B cell (primary cell): ENCODE measurements at regions not wholly inside any gene's neighbourhood (a gene's known extent, or its start where the extent isn't known, plus 50 kb on each side); places are given as distances from the start of the nearest gene placed in this dataset.

Source experiments
- ATAC-seq: fragments of 200-7000 bp; cut with Tn5 transposase; one replicate; pipeline ENCODE4 v1.10.0; 2021; ENCODE audit warnings: low read depth, mild to moderate bottlenecking, moderate number of reproducible peaks, moderate library complexity
- CTCF ChIA-PET: fragments of 350-600 bp; sonication (Branson Sonifier 250); formaldehyde crosslinking; loops from one replicate; lab custom pipeline; 2021; ENCODE audit warnings: antibody characterized with exemption, inconsistent platforms; lab: Charles Lee
- POLR2A ChIA-PET: fragments of 350-600 bp; sonication (Branson Sonifier 250); formaldehyde crosslinking; loops from one replicate; lab custom pipeline; 2021; ENCODE audit warnings: antibody characterized with exemption; lab: Charles Lee
- DNase-seq: peaks from one replicate; pipeline ENCODE4 v3.0.0; 2013
- H2AFZ ChIP-seq: 2 replicates; pipeline ENCODE4 v1.6.1; 2012; ENCODE audit warnings: mild to moderate bottlenecking, low read depth, low read length; ENCODE audit not compliant: insufficient read depth, poor library complexity, severe bottlenecking
- H3K27ac ChIP-seq, 2 donors: 1 replicate in 1 of 2; 2 replicates in 1 of 2; pipeline ENCODE4 v1.5.1; 2012 to 2013; ENCODE audit warnings: low read length in 2 of 2, mild to moderate bottlenecking in 2 of 2, moderate library complexity in 1 of 2
- H3K27me3 ChIP-seq, 4 experiments: fragments of 200-600 bp in 1 of 4; sonication (generic) in 1 of 4; replicated peaks in 1 of 4; 1 replicate in 2 of 4; 2 replicates in 2 of 4; pipeline versions ENCODE4 v1.6.1 to v1.7.0; 2013 to 2016; ENCODE audit warnings: low read length in 3 of 4, mild to moderate bottlenecking in 2 of 4, mixed read lengths in 1 of 4, moderate library complexity in 1 of 4; ENCODE audit not compliant: insufficient read depth in 4 of 4, control insufficient read depth in 3 of 4; ENCODE audit errors: control extremely low read depth in 1 of 4
- H3K36me3 ChIP-seq, 2 experiments: replicated peaks in 1 of 2; 1 replicate in 1 of 2; 2 replicates in 1 of 2; pipeline versions ENCODE4 v1.6.1 to v1.7.1; 2013; ENCODE audit warnings: low read length in 1 of 2; ENCODE audit not compliant: insufficient read depth in 2 of 2, control insufficient read depth in 1 of 2; ENCODE audit errors: control extremely low read depth in 1 of 2, extremely low read depth in 1 of 2
- H3K4me1 ChIP-seq, 2 donors: fragments of 200-600 bp in 1 of 2; sonication (generic) in 1 of 2; 1 replicate in 1 of 2; 2 replicates in 1 of 2; pipeline versions ENCODE4 v1.5.1 to v1.6.1; 2013 to 2017; ENCODE audit warnings: low read length in 2 of 2; ENCODE audit not compliant: control insufficient read depth in 2 of 2, insufficient read depth in 2 of 2
- H3K4me2 ChIP-seq: replicated peaks from 2 replicates; pipeline ENCODE3; 2012; ENCODE audit warnings: mild to moderate bottlenecking, low read depth, low read length; ENCODE audit not compliant: poor library complexity, severe bottlenecking
- H3K4me3 ChIP-seq, 5 experiments: fragments of 200-600 bp in 1 of 5; sonication (generic) in 1 of 5; 1 replicate in 3 of 5; 2 replicates in 2 of 5; pipeline versions ENCODE4 v1.5.1 to v1.7.0; 2011 to 2016; ENCODE audit warnings: low read length in 4 of 5, mild to moderate bottlenecking in 4 of 5, low read depth in 2 of 5, control low read depth in 1 of 5, moderate library complexity in 1 of 5; ENCODE audit not compliant: insufficient read depth in 1 of 5; ENCODE audit errors: control extremely low read depth in 1 of 5, extremely low read depth in 1 of 5
- H3K79me2 ChIP-seq: fragments of 200-600 bp; sonication (generic); one replicate; pipeline ENCODE4 v1.6.0; 2016; ENCODE audit warnings: low read length; ENCODE audit not compliant: control insufficient read depth, insufficient read depth
- H3K9ac ChIP-seq: fragments of 200-600 bp; sonication (generic); 2 replicates; pipeline ENCODE4 v1.6.1; 2017; ENCODE audit warnings: mild to moderate bottlenecking, low read length, moderate library complexity
- H3K9me3 ChIP-seq, 3 donors: one replicate each; pipeline versions ENCODE4 v1.6.1 to v1.7.1; 2013; ENCODE audit warnings: low read length in 2 of 3; ENCODE audit not compliant: control insufficient read depth in 2 of 3, insufficient read depth in 1 of 3; ENCODE audit errors: control extremely low read depth in 1 of 3
- H4K20me1 ChIP-seq: 2 replicates; pipeline ENCODE4 v1.6.0; 2012; ENCODE audit warnings: mild to moderate bottlenecking, low read length; ENCODE audit not compliant: insufficient read depth, control insufficient read depth, poor library complexity, severe bottlenecking
- H3K27ac Mint-ChIP-seq: one replicate; pipeline ENCODE4 v1.8.0; 2021; ENCODE audit warnings: mixed read lengths
- H3K27me3 Mint-ChIP-seq: one replicate; pipeline ENCODE4 v1.8.0; 2021; ENCODE audit warnings: mixed read lengths
- H3K4me1 Mint-ChIP-seq: one replicate; pipeline ENCODE4 v1.8.0; 2021; ENCODE audit warnings: mixed read lengths
- H3K4me3 Mint-ChIP-seq: one replicate; pipeline ENCODE4 v1.8.0; 2021; ENCODE audit warnings: mixed read lengths
- H3K9me3 Mint-ChIP-seq: one replicate; pipeline ENCODE4 v1.8.0; 2022; ENCODE audit warnings: mixed read lengths; ENCODE audit not compliant: insufficient read depth
- CTCF ChIP-seq: fragments of 200-600 bp; IDR thresholded peaks from one replicate; pipeline ENCODE4 v1.8.0; 2022; ENCODE audit warnings: antibody characterized with exemption, mild to moderate bottlenecking
- EZH2 ChIP-seq: IDR thresholded peaks from 2 replicates; pipeline ENCODE4 v1.6.1; 2012; ENCODE audit warnings: borderline replicate concordance, low read depth, mild to moderate bottlenecking, moderate library complexity, low read length; ENCODE audit not compliant: insufficient read depth, poor library complexity, severe bottlenecking
- WGBS: methylation state at CpG from one replicate; pipeline ENCODE4 v1.1.5; 2013; ENCODE audit warnings: missing lambda C conversion rate; ENCODE audit not compliant: insufficient coverage; 5-methylcytosine and 5-hydroxymethylcytosine counted together
- intact Hi-C: fragments of 100-400 bp; cut with micrococcal nuclease; formaldehyde crosslinking; loops from one replicate; pipeline ENCODE4 v1.10.0; 2022

DNA sequence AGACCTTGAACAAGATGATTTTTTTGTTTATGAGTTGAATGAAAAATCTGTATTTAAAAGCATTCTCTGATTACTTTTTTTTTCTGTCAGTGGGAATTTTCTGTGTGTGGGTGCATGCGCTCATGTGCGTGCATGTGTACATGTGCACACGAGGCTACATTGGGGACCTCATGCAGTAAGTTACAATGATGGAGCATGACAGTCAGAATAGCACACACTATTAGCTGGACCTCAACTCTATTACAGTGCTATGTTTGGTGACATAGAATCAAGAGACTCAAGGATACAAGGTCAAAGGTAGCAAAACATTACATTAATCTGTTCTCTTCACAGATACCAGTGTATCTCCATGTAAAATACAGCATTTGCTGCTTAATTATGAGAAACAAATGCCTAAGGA, 276.8 kb upstream of the FIGN start:
- ATAC-seq (no peak), DNase-seq (no peak)
- TF ChIP-seq CTCF (no peak), EZH2 (no peak)
- Histone ChIP-seq H3K79me2 (no peaks in the 10 kb centered on the region), H3K9ac (no peak overlapping the region), H3K9me3 (no peaks in the 10 kb centered on the region), H3K36me3 (no peaks in the 10 kb centered on the region), H3K27ac (no peak overlapping the region), H3K27me3 (no peaks in the 10 kb centered on the region), H3K4me2 (no peak overlapping the region), H3K4me1 (no peaks in the 10 kb centered on the region), H4K20me1 (no peaks in the 10 kb centered on the region), H3K4me3 (no peak overlapping the region), H2AFZ (no peak overlapping the region)
- ChIA-PET CTCF (no interaction called here), POLR2A (no interaction called here)
- Mint-ChIP-seq H3K4me1 (no peaks in the 10 kb centered on the region), H3K27ac (no peak overlapping the region), H3K4me3 (no peak overlapping the region), H3K9me3 (no peaks in the 10 kb centered on the region), H3K27me3 (no peaks in the 10 kb centered on the region)
- intact Hi-C loops, result no loop called here
- WGBS, result no CpG with 5 or more reads among the region's 3 CpGs

- H3K4me1 ChIP-seq, result no peaks in the 10 kb centered on the region
- H4K20me1 ChIP-seq, result no peaks in the 10 kb centered on the region
- ATAC-seq, result no peak
- Mint-ChIP-seq H3K27ac (no peak overlapping the region), H3K9me3 (no peaks in the 10 kb centered on the region), H3K4me3 (no peak overlapping the region), H3K4me1 (no peaks in the 10 kb centered on the region), H3K27me3 (no peaks in the 10 kb centered on the region)
- H3K79me2 ChIP-seq, result no peaks in the 10 kb centered on the region
- CTCF ChIA-PET, result no interaction called here
- H3K36me3 ChIP-seq, result no peaks in the 10 kb centered on the region
- H3K27me3 ChIP-seq, result no peaks in the 10 kb centered on the region
- H3K4me3 ChIP-seq, result no peak overlapping the region
- intact Hi-C loops, result no loop called here
- DNase-seq, result no peak
- no peak overlapping the region for H3K27ac ChIP-seq
- no peaks in the 10 kb centered on the region for H3K9me3 ChIP-seq
- H3K9ac ChIP-seq, result no peak overlapping the region
- no peak overlapping the region for H3K4me2 ChIP-seq
- H2AFZ ChIP-seq, result no peak overlapping the region
- 70% methylated on average over 2 of the region's 7 CpGs for WGBS
- POLR2A ChIA-PET, result no interaction called here
- TF ChIP-seq EZH2 (no peak), CTCF (no peak)
Measured at GRCh38 chr2:164009756-164010337, 274.0 kb upstream of the FIGN start.
